ENCODE measurements at regions not wholly inside any gene's neighbourhood (a gene's known extent, or its start where the extent isn't known, plus 50 kb on each side); places are given as distances from the start of the nearest gene placed in this dataset.
A peak's percentile ranks its signal among the peaks of the same experiment; 100 is the strongest.
"Not testable (repeated sequence)": the region's sequence is repeated elsewhere in the genome, so short reads cannot be mapped to it uniquely, and the experiment has no call there.

DNA sequence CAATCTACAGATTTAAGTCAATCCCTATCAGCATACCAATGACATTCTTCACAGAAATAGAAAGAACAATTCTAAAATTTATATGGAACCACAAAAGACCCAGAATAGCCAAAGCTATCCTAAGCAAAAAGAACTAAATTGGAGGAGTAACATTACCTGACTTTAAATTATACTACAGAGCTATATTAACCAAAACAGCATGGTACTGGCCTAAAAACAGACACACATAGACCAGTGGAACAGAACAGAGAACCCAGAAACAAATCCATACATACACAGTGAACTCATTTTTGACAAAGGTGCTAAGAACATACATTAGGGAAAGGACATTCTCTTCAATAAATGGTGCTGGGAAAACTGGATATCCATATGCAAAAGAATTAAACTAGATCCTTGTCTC is 68.6 kb upstream of the HES1 start:
- H3K27ac ChIP-seq (ENCODE audit: low read depth, low read length); H3K4me3 ChIP-seq (ENCODE audit: low read depth in 1 of 2, low read length in 2 of 2); H3K9ac ChIP-seq (ENCODE audit: low read length); H3K27me3 ChIP-seq (ENCODE audit: control insufficient read depth in 1 of 2, insufficient read depth in 2 of 2, low read length in 2 of 2); H3K36me3 ChIP-seq (ENCODE audit: insufficient read depth, low read length); H3K9me3 ChIP-seq (ENCODE audit: low read length); H3K4me1 ChIP-seq (ENCODE audit: insufficient read depth, low read length): not testable (repeated sequence)

DNA sequence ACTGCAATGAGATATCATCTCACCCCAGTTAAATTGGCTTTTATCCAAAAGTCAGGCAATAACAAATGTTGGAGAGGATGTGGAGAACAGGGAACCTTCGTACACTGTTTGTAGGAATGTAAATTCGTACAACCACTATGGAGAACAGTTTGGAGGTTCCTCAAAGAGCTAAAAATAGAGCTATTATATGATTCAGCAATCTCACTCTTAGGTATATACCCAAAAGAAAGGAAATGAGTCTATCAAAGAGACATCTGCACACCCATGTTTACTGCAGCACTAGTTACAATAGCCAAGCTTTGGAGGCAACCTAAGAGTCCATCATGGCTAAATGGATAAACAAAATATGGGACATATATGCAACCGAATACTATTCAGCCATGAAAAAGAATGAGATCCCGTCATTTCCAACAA is 68.0 kb upstream of the HES1 start:
- Histone ChIP-seq H3K4me1 (ENCODE audit: insufficient read depth, low read length) (peaks cover 5% of the 10 kb centered on the region), H3K4me3 (ENCODE audit: low read depth in 1 of 2, low read length in 2 of 2) (no peak overlapping the region), H3K9me3 (ENCODE audit: low read length) (no peaks in the 10 kb centered on the region), H3K36me3 (ENCODE audit: insufficient read depth, low read length) (no peaks in the 10 kb centered on the region), H3K27me3 (ENCODE audit: control insufficient read depth in 1 of 2, insufficient read depth in 2 of 2, low read length in 2 of 2) (no peaks in the 10 kb centered on the region), H3K9ac (ENCODE audit: low read length) (no peak overlapping the region), H3K27ac (ENCODE audit: low read depth, low read length) (no peak overlapping the region)

DNA sequence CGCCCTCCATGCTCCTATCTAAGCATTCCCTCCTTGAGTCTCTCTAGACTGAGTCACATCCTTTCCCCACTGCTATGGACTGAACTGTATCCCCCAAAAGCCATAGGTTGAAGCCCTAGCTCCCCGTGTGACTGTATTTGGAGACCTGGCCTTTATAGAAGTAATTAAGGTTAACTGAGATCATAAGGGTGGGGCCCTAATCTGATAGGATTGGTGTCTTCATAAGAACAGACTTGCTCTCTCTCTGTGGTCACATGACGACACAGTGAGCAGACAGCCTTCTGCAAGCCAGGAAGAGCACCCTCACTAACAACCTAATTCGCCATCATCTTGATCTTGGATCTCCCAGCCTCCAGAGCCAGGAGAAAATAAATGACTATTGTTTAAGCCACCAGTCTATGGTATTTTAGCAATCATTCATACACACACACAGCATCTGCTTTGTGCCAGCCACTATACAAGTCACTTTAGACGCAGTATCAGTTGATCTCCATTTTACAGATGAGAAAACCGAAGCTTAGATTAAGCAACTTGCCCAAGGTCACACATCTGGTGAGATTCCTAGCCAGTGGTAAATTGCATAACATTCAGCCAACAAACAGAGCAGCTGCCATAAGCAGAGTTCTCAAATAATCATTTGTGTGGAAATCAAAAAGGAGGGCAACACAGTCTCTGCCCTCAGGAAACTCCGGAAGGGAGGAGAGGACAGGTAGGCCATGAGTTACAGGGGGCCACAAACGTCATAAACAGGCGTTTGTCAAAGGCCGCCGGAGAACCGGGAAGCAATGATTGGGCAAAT is 66.3 kb upstream of the HES1 start:
- no peak overlapping the region for H3K27ac ChIP-seq (ENCODE audit: low read depth, low read length)
- no peaks in the 10 kb centered on the region for H3K9me3 ChIP-seq (ENCODE audit: low read length)
- no peaks in the 10 kb centered on the region for H3K27me3 ChIP-seq (ENCODE audit: control insufficient read depth in 1 of 2, insufficient read depth in 2 of 2, low read length in 2 of 2)
- H3K4me3 ChIP-seq (ENCODE audit: low read depth in 1 of 2, low read length in 2 of 2): no peak overlapping the region
- H3K9ac ChIP-seq (ENCODE audit: low read length): no peak overlapping the region
- H3K4me1 ChIP-seq (ENCODE audit: insufficient read depth, low read length): peaks cover 5% of the 10 kb centered on the region
- H3K36me3 ChIP-seq (ENCODE audit: insufficient read depth, low read length): no peaks in the 10 kb centered on the region

DNA sequence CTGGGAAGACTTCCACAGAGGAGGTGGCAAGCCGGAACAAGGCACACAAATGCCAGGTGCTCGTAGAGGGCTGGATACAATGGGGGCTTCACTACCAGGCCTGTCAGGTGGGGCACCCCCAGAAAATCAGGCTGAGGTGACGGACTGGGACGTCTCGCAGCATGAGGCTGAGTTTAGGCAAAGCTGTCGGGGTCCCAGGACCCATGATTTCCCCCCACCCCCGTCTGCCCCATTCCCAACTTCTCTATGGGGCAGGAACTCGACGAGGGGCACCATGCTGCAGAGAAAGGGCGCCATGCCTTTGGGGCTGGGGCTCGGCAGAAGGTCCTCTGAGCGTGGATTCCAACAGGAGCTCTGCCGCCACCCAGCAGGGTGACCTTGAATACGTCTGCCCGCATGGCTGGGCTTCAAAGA is 65.7 kb upstream of the HES1 start:
- Histone ChIP-seq H3K36me3 (ENCODE audit: insufficient read depth, low read length) (no peaks in the 10 kb centered on the region), H3K9me3 (ENCODE audit: low read length) (no peaks in the 10 kb centered on the region), H3K9ac (ENCODE audit: low read length) (no peak overlapping the region), H3K27me3 (ENCODE audit: control insufficient read depth in 1 of 2, insufficient read depth in 2 of 2, low read length in 2 of 2) (no peaks in the 10 kb centered on the region), H3K4me1 (ENCODE audit: insufficient read depth, low read length) (peaks cover 5% of the 10 kb centered on the region), H3K4me3 (ENCODE audit: low read depth in 1 of 2, low read length in 2 of 2) (peak overlapping the region in 1 of 2 donors; percentile 60), H3K27ac (ENCODE audit: low read depth, low read length) (peak overlapping the region; percentile 72)

DNA sequence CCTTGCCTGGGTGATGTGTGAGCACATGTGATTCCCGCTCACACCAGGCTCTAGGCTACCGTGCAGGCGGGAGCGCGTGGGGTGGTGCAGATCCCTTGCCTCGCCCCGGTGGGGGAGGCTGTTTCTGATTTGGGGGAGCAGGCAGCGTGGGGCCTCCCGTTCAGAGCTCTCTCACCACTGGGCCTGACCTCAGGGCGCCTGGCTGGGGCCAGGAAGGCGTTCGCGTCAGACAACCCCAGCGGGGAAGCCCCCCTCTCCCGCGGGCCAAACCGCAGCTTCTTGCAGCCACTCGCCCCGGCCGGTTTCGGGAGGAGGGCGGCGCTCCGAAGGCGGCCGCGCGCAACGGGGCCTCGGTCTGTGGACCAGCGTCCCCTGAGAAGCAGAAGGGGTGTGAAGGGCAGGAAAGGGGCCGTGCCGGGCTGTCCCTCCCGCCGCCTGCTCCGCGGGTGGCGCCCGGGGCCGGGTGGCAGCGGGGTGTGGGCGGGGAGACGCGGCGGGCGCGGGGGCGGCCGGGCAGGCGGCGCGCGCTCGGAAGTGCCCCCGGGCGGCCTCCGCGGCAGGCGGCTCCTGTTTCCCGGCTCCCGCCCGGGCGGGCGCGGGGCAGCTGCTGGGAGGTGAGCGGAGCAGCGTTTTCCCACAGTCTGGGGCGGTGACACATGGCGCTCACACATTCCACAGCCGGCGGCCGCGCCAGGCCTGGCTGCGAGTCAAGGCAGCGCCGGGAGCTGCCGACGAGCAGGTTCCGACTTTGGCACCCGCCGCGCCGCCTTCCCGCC is 65.1 kb upstream of the HES1 start:
- Histone ChIP-seq H3K4me1 (ENCODE audit: insufficient read depth, low read length) (peaks cover 5% of the 10 kb centered on the region), H3K27ac (ENCODE audit: low read depth, low read length) (peak overlapping the region; percentile 72), H3K36me3 (ENCODE audit: insufficient read depth, low read length) (no peaks in the 10 kb centered on the region), H3K4me3 (ENCODE audit: low read depth in 1 of 2, low read length in 2 of 2) (peak overlapping the region; percentile 39 to 60), H3K27me3 (ENCODE audit: control insufficient read depth in 1 of 2, insufficient read depth in 2 of 2, low read length in 2 of 2) (no peaks in the 10 kb centered on the region), H3K9me3 (ENCODE audit: low read length) (no peaks in the 10 kb centered on the region), H3K9ac (ENCODE audit: low read length) (no peak overlapping the region)

DNA sequence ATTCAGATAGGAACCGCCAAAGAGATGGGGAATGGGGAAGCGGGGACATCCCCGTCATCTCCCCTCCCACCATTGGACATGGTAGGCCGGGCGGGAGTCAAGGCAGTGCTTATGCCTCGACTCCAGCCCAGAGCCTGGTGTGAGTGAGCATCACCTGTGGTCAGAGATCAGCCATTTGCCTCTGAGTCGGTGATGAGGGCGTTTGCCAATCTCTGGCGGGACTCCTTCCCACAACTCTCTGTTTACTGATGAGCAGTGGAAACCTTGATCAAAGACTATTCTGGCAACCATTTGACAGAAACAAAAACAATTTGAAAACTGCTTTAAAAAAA is 63.9 kb upstream of the HES1 start:
- no peaks in the 10 kb centered on the region for H3K9me3 ChIP-seq (ENCODE audit: low read length)
- no peaks in the 10 kb centered on the region for H3K27me3 ChIP-seq (ENCODE audit: control insufficient read depth in 1 of 2, insufficient read depth in 2 of 2, low read length in 2 of 2)
- no peaks in the 10 kb centered on the region for H3K36me3 ChIP-seq (ENCODE audit: insufficient read depth, low read length)
- H3K9ac ChIP-seq (ENCODE audit: low read length): no peak overlapping the region
- no peak overlapping the region for H3K27ac ChIP-seq (ENCODE audit: low read depth, low read length)
- H3K4me3 ChIP-seq (ENCODE audit: low read depth in 1 of 2, low read length in 2 of 2): no peak overlapping the region
- H3K4me1 ChIP-seq (ENCODE audit: insufficient read depth, low read length): peaks cover 5% of the 10 kb centered on the region

DNA sequence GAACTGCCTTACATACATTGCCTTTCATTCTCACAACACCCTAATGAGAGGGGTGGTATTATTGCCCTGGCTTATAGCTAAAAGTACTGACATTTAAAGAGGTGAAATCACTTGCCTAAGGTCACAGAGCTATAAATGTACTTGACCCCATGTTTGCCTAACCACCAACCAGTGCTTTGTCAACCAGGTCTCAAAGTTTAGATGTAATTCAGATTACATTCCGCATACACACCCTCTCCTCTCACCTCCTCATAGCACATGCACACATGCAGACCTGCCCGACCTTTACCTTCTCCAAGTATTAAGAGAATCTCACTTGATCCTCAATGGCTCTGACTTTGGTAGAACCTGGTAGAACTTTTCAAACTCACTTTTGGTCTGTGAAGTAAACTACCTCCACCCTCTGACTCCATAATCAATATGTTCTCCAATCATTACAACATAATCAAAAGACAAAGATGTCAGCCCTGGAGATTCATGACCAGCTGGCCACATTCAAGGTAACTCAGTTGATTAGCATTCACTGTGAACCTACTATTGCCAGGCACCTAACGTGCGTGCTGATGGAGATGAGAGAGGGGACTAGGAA is 63.2 kb upstream of the HES1 start:
- no peak overlapping the region for H3K27ac ChIP-seq (ENCODE audit: low read depth, low read length)
- no peak overlapping the region for H3K9ac ChIP-seq (ENCODE audit: low read length)
- H3K36me3 ChIP-seq (ENCODE audit: insufficient read depth, low read length): no peaks in the 10 kb centered on the region
- no peaks in the 10 kb centered on the region for H3K27me3 ChIP-seq (ENCODE audit: control insufficient read depth in 1 of 2, insufficient read depth in 2 of 2, low read length in 2 of 2)
- no peak overlapping the region for H3K4me3 ChIP-seq (ENCODE audit: low read depth in 1 of 2, low read length in 2 of 2)
- no peaks in the 10 kb centered on the region for H3K9me3 ChIP-seq (ENCODE audit: low read length)
- peaks cover 5% of the 10 kb centered on the region for H3K4me1 ChIP-seq (ENCODE audit: insufficient read depth, low read length)

DNA sequence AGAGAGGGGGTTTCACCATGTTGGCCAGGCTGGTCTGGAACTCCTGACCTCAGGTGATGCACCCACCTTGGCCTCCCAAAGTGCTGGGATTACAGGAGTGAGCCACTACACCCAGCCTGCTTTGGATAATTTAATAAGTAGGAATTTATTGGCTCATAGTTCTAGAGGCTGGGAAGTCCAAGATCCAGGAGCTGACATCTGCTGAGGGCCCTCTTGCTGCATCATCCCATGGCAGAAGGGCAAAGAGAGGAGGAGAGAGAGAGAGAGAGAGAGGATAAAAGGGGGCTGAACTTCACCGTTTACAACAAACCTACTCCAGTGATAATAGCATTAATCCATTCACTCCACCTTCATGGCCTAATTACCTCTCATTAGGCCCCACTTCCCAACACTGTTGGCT is 62.0 kb upstream of the HES1 start:
- no peaks in the 10 kb centered on the region for H3K36me3 ChIP-seq (ENCODE audit: insufficient read depth, low read length)
- no peaks in the 10 kb centered on the region for H3K9me3 ChIP-seq (ENCODE audit: low read length)
- no peak overlapping the region for H3K4me3 ChIP-seq (ENCODE audit: low read depth in 1 of 2, low read length in 2 of 2)
- no peaks in the 10 kb centered on the region for H3K27me3 ChIP-seq (ENCODE audit: control insufficient read depth in 1 of 2, insufficient read depth in 2 of 2, low read length in 2 of 2)
- H3K4me1 ChIP-seq (ENCODE audit: insufficient read depth, low read length): peaks cover 5% of the 10 kb centered on the region
- H3K27ac ChIP-seq (ENCODE audit: low read depth, low read length): no peak overlapping the region
- no peak overlapping the region for H3K9ac ChIP-seq (ENCODE audit: low read length)

DNA sequence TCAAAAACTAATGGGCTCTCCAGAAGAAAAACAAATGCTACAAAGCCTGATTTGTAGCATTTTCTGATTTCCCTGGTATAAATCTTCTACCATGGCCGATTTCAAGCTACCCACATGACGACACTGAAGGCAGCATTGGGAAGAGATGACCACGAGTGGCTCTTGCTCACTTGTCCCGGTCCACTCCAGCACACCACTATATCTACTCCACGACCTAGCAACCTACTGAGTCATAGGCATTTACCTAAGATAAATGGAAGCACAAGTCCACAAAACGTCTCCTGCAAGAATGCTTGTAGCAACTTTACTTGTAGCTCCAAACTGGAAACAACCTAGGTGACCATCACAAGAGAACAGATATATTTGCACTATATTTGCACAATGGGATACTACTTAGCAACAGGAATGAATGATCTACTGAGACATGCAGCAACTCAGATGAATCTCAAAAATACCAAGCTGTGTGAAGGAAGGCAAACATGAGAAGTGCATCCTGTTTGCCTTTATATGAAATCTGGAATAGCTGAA is 60.8 kb upstream of the HES1 start:
- Histone ChIP-seq H3K9me3 (ENCODE audit: low read length) (no peaks in the 10 kb centered on the region), H3K9ac (ENCODE audit: low read length) (no peak overlapping the region)

DNA sequence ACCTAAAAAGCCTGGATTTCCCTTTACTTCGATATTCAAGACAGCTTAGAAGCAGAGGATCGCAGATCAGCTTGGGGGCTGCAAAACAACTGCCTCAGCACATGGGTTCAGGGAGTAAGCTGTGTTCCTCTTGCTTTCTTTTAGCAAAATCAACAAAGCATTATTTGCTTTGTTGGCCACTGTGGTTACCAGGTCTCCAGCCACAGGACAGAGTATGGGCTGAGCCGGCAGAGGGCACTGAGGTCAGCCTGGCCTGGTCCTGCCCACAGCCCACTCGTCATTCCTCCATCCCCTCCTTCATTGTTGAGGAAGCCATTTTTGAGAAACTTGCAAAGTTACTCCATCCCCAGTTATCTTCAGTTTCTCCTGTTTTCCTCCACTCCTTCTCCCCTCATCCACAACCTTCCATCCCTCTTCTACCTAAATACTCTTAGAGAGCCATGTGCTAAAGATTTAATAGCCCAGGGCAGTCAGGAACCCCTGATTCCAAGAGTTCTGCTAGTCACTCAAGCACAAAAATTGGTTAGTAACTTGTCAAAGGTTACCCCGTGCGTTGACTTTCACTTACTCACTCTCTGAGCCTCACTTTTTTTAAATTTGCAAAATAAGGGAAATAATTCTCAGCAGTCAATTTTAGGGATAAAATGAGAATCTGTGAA is 60.0 kb upstream of the HES1 start:
- no peaks in the 10 kb centered on the region for H3K27me3 ChIP-seq (ENCODE audit: control insufficient read depth in 1 of 2, insufficient read depth in 2 of 2, low read length in 2 of 2)
- H3K36me3 ChIP-seq (ENCODE audit: insufficient read depth, low read length): no peaks in the 10 kb centered on the region
- no peaks in the 10 kb centered on the region for H3K9me3 ChIP-seq (ENCODE audit: low read length)
- peaks cover 5% of the 10 kb centered on the region for H3K4me1 ChIP-seq (ENCODE audit: insufficient read depth, low read length)
- no peak overlapping the region for H3K4me3 ChIP-seq (ENCODE audit: low read depth in 1 of 2, low read length in 2 of 2)
- no peak overlapping the region for H3K27ac ChIP-seq (ENCODE audit: low read depth, low read length)
- no peak overlapping the region for H3K9ac ChIP-seq (ENCODE audit: low read length)

More for the DNA sequence above, 60.8 kb upstream of the HES1 start:
- Histone ChIP-seq H3K36me3 (ENCODE audit: insufficient read depth, low read length) (no peaks in the 10 kb centered on the region), H3K4me1 (ENCODE audit: insufficient read depth, low read length) (peaks cover 5% of the 10 kb centered on the region), H3K4me3 (ENCODE audit: low read depth in 1 of 2, low read length in 2 of 2) (no peak overlapping the region), H3K27ac (ENCODE audit: low read depth, low read length) (no peak overlapping the region), H3K27me3 (ENCODE audit: control insufficient read depth in 1 of 2, insufficient read depth in 2 of 2, low read length in 2 of 2) (no peaks in the 10 kb centered on the region)

DNA sequence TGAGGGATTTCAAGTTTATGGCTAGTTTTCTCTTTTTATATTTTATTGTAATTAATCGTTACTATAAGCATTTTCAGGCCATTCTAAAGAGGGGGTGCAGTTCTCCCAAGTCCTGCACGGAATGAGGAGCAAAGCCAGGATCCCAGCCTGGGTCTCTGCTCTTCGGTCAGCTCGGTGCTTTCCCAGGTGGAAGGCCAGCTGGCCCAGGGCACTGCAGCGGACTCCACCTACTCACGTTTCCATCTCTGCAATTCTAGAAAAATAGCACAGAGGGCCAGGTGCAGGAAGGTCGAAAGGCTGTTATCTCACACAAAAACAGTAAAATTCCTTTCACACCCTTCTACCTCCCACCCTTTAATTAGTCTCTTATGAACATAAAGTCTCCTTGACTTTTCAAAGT is 59.5 kb upstream of the HES1 start:
- Histone ChIP-seq H3K4me1 (ENCODE audit: insufficient read depth, low read length) (peaks cover 2% of the 10 kb centered on the region), H3K4me3 (ENCODE audit: low read depth in 1 of 2, low read length in 2 of 2) (no peak overlapping the region), H3K27me3 (ENCODE audit: control insufficient read depth in 1 of 2, insufficient read depth in 2 of 2, low read length in 2 of 2) (no peaks in the 10 kb centered on the region), H3K9ac (ENCODE audit: low read length) (no peak overlapping the region), H3K36me3 (ENCODE audit: insufficient read depth, low read length) (no peaks in the 10 kb centered on the region), H3K27ac (ENCODE audit: low read depth, low read length) (no peak overlapping the region), H3K9me3 (ENCODE audit: low read length) (no peaks in the 10 kb centered on the region)
